D341Med (cell line): ENCODE measurements at regions not wholly inside any gene's neighbourhood (a gene's known extent, or its start where the extent isn't known, plus 50 kb on each side); places are given as distances from the start of the nearest gene placed in this dataset.
"Not testable (repeated sequence)": the region's sequence is repeated elsewhere in the genome, so short reads cannot be mapped to it uniquely, and the experiment has no call there.

ENCODE experiments used
- DNase-seq: peaks from one replicate; pipeline ENCODE4 v3.0.0; 2012; ENCODE audit warnings: low spot score

DNA sequence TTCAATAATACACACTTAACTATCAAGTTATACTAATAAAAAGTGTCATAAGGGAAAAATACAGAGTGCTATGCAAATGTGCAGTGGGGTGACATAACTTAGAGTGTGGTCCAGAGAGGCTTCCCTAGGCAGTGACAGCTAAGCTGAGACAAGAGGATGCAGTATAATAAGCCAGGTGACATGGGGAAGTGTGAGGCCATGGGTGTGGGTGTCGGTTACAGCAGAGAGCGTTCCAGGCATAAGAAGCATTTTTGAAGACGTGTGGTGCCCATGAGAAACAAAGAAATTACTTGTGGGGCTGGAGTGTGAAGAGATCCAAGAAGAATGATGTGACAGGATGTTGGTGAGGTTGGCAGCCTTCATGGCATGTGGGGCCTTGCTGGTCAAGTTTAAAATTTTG lies 78.1 kb upstream of the PICALM start:
- DNase-seq, result no peak

DNA sequence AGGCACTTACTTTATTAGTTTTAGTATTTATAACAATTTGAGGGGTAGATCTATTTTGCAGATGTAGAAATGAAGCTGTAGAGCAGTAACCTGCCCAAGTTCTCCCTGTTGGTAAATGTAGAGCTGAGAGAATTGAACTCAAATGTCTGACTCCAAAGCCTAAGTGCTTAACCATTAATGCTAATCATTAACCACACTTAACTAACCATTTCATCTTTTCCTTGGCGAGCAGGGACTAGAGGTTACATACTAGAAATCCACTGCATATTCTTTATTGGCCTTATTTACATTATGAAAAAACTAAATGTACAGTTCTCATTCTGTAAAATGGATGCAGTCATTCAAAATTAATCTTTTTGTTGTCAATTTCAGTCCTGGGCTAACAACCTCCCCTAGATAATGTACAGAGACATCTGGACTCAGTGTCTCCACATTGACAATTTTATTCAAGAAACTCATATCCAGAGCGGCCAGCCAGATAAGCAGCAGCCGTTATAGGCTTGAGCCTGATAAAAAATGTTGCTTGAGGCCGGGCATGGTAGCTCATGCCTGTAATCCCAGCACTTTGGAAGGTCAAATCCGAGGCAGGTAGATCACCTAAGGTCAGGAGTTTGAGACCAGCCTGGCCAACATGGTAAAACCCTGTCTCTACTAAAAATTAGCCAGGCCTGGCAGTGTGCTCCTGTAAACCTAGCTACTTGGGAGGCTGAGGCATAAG lies 76.7 kb upstream of the PICALM start:
- DNase-seq, result no peak

DNA sequence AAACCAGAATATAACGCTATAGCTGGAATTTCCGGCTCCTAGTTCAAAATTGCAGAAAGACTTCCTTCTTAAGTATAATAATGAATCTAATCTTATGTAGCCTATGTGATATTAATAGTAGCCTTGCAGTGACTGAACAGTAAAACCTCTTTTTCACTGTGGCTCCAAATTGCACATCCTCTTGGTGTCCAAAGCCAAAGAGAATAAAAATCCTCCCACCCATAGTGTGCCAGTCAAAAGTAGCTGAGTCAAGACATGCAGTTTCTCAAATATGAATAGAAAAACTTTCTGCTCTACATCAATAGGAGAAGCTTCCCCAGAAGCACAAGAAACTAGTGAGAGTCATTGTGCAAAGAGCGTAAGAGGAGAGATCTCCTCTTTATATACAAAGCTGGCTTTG lies 76.0 kb upstream of the PICALM start:
- no peak for DNase-seq

DNA sequence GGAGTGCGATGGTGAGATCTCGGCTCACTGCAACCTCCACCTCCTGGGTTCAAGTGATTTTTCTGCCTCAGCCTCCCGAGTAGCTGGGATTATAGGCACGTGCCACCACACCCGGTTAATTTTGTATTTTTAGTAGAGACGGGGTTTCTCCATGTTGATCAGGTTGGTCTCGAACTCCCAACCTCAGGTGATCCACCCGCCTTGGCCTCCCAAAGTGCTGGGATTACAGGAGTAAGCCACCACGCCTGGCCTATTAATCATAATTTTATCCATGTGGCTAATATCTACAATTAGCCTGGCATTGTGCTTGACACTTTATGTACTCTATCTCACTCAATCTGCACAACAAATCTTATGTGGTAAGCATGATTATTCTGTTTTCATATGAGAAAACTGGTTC lies 75.2 kb upstream of the PICALM start:
- not testable (repeated sequence) for DNase-seq

DNA sequence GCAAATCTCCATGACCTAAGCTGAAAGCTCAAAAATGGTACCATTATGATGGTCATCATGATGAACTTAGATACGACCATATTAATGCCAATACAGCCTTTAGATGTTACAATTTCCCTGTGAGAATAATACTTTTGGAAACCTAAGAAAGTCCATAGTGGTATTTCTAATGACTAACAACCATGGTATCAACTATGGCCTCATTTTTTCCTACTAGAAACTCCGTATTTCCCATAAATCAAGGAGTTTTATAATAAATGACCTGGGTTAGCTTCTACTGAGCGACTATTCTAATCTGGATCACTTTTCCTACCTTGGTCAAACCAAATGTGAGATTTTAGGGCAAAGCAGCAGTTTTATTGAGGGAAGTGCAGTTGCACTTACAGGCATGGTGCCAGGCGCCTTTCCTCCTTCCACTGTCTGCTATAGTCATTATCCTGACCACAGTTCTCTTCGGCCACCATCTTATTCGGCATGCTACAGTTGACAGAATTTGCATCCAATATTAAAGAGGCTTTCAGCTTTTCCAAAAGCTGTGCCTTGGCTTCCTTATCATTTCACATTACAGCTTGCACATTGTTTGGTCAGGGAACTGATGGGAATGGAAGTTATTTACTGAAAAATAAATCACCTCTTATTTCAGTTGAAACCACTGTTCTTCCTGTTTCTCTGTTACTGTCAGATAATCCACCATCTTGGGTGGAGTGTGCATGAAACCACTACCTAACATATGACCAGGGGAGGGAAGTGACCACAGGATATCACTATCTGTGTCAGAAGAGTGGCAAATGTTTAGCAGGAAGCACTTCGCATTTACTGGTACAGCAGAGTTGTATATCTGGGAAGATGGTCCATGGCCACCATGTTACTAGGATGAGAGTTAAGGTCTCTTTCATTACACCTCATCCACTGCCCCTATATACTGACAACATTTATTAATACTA lies 74.5 kb upstream of the PICALM start:
- DNase-seq, result no peak

DNA sequence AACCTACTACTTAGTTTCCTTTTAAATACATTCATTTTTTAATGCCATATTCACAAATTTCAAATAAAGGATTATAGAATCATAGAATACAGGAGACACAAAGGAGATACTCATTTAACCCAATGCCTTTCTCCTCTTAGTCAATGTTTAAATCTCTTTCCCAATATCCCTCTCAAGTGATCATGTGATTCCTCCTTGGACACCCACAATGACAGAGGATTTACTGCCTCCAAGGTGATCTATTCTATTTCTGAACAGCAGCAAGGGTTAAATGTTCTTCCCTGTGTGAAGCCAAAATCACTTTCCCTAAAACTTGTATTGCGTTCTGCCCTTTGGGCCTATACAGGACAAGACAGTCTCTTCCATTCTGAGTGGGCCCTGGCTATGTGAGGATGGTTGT lies 73.3 kb upstream of the PICALM start:
- no peak for DNase-seq

DNA sequence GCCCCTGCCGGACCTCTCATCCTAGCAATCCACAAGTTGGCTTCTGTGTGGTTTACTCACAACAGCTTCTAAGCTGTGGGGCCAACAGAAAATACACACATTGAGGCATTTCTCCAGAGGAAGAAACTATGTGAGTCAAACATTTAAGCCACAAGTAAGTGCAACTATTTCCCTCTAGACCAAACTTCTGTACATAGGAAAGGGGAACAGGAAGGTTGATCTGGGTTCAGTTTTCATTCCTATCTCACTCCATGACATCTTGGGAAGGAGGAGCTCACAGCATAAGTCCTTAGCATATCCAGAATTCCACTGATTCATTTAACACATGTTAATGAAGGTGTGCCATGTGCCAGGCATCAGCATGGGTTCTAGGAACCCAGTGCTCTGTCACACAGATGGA lies 72.8 kb upstream of the PICALM start:
- DNase-seq, result no peak

DNA sequence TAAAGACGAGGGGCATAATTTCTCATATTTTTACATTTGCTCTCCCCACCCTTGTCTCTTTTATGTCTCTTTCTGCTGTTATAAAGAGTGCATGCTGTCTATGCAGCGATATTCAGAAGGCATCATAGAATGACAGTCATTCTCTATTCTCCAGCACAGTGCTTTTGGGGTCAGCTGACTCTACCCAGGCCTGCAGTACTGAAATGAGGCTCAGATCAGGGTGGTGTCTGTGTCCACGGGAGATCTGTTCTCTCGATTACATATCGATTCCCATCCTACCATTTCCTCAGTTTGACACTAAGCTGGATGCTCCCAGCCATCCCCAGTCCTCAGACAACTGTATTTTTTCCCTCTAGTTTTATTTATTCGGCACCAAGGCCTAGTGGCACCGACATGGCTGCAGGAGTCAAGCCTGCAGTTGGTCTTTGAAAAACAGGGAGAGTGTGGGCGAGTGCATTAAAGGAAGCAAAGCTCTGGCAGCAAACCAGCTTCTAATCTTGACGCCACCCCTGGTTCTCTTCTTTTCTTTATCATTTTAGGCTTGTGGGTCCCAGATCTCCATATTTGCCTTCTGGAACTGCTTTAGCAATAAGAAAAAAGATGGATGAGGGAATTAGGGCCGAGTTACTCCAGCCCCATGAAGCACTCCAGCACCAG lies 71.6 kb upstream of the PICALM start:
- DNase-seq, result no peak

DNA sequence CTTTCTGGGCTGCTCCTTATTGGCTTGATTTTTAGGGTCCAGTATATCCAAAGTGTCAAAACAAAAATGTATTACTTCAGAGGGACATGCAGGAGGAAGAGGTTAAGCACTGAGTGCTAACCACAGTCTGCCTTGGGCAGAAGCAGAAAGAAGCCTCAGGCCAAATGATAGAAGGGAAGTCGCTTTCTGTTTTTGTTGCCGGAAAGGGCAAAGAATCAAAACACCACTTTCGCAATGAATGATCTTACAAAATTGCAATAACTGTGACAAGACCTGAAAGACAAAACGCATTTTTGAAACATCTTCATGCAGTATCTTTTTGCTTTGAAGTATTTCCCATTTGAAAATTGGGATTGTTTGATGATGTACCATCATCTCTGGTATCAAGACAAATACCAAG lies 70.1 kb upstream of the PICALM start:
- no peak for DNase-seq

DNA sequence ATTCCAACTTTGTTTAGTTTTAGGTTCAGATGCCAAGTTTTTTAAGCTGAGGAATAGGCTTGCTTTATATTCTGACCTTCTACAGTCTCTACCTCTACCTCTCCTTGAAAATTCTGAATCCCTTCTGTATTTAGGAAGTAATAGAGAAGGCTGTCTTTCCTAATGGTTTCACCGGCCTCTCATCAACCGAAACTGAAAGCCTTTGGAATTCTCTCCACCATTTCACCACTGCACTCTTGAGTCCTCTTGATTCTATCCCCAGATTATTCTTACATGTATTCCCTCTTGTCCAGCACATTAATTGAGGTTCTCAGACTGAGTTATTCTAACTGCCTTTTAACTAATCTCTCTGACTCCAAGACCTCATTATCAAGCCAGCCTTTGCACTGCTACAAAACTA lies 67.7 kb upstream of the PICALM start:
- no peak for DNase-seq

DNA sequence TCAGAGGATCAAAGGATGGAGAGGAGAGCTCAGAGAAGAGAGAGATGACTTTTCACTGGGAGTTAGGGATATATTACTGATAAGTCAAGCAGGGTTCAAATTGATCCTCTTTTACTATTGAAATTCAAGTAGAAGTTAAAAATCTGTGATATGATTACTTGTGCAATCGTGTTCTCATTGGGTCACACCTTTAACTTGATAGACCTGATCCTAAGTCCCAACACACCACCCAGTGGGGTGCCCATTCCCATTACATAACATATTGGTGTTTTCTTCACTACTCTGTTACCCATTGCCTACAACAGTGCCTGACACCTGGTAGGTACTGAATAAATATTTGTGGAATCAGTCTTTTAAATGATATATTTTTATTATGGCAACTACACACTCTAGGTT lies 66.4 kb upstream of the PICALM start:
- no peak for DNase-seq

DNA sequence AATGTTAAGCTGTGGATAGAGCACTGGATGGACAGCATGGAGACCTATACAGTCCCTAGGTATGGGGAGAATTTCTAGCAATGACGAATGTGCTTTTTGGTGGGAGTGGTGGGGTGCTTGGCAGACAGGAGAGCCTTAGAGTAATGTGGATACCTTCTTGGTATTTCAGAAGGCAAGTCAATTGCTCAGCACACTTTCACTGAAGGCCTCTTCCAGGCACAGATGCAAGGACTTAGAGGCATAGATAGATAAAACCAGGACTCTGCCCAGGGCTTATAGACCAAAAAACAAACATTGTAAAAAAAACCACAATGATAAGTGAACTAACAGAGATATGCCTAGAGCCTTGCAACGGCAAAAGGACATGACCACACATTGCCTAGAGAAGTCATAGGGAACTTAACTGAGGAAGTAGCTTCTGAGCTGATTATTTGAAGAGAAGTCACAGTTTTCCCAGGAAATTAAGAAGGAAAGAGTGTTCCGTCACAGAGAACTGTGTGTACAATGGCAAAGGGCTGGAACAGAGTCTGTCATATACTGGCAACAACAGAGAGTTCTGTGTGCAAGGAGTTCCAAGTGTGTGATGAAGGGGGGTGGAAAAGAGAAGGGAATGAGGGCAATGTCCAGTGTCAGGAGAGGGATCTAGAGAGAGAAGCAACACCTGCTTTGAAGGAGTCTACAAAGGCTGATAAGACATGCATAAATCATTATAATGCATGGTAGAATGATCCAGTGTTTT lies 65.9 kb upstream of the PICALM start:
- DNase-seq, result no peak

DNA sequence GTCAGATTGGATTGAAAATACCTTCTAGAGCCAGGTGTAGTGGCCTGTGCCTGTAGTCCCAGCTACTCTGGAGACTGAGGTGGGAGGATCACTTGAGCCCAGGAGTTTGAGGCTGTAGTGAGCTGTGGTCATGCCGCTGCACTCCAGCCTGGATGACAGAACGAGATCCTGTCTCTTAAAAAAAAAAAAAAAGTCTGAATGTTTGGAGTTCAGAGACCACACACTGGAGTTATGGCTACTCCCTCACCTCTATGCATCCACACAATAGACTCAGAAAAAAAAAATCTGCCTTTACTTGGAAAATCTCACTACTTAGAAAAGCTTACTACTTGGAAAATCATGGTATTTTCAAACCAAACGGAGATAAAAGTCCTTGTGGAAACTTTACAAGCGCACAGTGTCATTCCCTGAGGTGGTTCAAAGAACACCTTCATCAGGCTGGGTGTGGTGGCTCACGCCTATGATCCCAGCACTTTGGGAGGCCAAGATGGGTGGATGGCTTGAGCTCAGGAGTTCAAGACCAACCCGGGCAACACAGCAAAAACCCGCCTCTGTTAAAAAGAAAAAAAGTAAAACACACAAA lies 63.9 kb upstream of the PICALM start:
- no peak for DNase-seq

DNA sequence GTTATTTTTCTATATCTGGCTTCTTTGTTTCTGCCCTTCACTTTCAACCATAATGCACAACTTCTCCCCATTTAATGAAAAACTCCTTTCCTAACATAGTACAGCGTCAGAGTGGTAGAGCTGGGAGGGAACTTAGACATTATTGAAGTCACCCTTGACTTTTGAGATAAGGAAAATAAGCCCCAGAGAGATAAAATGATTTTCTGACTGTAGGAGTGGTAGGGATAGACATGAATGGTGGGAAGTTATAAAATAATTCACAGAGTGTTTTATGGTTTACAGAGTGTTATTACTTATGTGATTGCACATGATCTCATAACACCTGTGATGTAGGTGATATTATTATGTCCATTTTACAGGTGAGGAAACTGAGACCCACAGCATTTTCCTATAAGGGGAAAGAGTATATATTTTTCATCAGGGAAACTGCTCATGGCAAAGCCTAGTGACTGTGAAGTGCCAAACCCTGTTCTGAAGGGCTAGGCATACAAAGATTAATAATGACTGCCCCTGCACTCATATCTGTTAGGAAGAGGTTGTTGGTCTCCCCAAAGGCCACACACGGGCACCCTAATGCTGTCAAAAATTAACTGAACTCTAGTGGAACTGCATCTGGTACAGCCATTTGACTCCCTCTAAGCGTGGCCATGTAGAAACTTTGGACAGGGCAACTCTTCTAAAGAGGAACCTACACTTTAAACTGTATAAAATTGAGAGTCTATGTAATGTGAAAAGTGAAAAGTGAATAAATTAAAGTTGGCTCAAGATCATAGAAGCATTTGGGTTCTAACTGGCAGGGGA lies 61.1 kb upstream of the PICALM start:
- no peak for DNase-seq

DNA sequence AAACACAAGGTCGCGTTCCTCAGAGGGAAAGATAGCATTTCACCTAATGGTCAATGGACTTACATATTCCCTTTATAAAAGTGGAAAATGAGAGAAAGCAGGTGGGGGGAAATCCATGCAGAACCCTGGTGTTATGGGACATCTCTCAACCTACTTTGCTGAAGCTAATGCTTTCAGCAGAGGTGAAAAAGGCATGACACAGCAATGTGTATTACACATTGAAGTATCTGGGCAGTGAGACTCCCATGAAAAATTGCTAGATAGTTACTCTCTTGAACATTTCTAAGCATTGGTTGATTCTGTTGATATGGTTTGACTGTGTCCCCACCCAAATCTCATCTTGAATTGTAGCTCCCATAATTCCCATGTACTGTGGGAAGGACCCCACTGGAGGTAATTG lies 60.0 kb upstream of the PICALM start:
- no peak for DNase-seq

DNA sequence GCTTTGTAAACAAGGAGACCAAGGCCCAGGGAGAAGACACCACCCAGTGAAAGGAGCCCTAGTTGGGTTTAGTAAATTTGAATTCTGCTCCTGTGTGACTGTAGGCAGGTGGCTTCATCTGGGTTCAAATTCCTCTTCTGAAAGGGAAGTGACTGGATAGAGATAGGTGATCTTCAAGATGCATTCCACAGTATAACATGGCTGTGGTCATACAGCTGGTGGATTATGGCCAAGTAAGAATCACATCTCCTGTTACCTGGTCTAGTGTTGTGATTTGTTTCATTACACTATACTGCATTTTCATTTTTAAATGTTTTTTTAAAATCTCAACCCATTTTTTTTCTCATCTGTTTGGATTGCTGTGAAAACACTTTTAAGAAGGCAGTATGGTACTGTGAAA lies 58.0 kb upstream of the PICALM start:
- DNase-seq, result no peak

DNA sequence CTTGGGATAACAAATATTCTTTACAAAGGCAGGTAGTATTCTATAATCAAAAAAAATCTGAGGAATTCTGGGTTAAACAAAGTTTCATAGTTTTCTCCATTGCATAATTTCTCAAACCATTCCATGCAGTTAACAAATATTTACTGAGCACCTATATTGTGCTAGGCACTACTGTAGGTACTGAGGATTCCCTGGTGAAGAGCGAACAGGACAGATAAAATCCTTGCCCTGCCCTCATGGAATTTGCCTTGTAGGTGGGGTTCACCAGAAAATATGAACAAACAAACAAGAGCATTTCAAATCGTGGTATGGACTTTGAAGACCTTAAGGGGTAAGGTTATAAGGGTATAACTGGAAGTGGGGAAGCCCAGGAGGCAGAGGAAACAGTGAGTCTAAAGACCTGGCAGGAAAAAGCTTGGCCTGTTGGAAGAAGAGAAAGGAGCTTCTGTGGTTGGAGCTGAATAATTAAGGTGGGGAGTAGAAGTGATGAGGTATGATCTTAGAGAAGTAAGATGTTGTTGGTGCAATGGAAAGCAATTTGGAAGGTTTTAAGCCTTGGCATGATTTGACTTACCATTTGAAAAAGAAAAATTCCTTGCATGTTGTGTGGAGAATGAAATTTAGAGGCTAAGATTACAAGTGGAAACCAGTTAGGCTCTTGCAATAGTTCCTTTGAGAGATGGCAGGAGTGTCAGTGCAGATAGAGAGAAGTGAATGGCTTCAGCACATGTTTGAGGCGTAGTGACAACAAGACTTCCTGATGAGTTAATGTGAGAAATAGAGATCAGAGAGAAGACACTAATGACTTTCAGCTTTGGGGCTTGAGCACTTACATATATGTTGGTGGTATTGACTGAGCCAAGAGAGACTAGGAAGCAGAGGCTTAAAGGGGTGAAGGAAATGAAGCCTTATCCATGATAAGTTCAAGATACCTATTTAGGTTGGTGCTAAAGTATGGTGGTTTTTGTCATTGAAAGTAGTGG lies 55.7 kb upstream of the PICALM start:
- no peak for DNase-seq

DNA sequence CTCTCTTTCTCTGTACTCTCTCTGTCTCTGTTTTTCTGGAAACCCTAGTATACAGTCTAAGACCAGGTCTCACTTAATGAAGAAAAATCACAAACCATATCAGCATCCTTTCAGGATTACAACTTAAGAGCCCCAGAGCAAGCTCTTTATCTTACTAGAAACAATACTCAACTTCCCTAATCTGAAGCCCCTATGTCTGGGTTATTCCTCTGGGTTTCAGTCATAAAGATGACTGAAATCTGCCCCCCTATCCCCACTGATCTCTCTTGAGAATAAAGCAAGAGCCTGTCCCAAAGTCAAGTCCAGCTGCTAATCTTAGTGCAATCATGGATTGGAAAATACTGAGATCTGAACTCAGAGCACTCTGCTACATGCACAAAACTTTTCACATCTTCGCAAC lies 53.9 kb upstream of the PICALM start:
- DNase-seq, result no peak

DNA sequence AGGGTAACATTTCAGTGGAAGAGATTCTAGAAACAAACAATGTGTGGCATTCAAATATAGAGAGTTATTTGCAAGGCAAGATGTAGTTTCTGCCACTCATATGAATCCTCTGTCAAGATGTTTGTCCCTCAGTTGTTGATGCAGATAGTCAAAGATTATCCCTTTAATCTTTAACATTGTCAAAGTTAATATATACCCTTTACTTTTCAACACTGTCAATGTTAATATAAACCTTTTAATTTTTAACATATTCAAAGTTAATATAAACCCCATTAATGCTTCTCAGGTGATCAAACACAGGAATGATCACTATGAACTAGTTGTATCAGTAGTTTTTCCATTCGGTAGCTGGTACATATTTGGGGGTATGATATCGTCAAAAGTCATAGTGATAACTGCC lies 51.9 kb upstream of the PICALM start:
- no peak for DNase-seq

DNA sequence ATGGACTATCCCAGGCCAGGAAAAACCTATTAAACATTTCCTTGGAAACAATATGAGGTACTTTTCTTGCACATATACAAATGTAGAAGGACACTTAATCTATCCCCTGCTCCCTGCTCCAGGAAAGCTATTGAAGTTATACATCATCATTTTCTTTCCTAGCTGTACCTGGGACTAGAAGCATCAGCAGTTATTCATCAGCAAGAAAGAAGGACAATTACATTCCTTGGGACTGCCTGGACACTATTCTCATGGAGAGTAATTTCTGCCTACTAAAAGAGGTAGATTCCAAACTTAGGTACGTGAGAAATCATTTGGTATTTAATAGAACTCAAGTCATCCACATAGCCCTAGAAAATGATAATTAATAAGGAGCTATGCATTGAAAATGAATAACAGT lies 51.0 kb upstream of the PICALM start:
- no peak for DNase-seq
